Epithelial cell of esophagus (primary cell): ENCODE measurements at regions not wholly inside any gene's neighbourhood (a gene's known extent, or its start where the extent isn't known, plus 50 kb on each side); places are given as distances from the start of the nearest gene placed in this dataset.
A peak's percentile ranks its signal among the peaks of the same experiment; 100 is the strongest.

ENCODE experiments used
- DNase-seq: peaks from one replicate; pipeline ENCODE4 v3.0.0; 2010; ENCODE audit warnings: low read depth
- H3K4me3 ChIP-seq: 2 replicates; pipeline ENCODE4 v1.5.1; 2011; ENCODE audit warnings: mild to moderate bottlenecking, low read length, control low read depth
- TF ChIP-seq, protein P1 (sequence below): IDR thresholded peaks from 2 replicates; pipeline ENCODE4 v1.5.1; 2011; ENCODE audit warnings: low read depth, mild to moderate bottlenecking, low read length, control low read depth, inconsistent platforms; ENCODE audit not compliant: insufficient read depth; ENCODE audit errors: missing control alignments

DNA sequence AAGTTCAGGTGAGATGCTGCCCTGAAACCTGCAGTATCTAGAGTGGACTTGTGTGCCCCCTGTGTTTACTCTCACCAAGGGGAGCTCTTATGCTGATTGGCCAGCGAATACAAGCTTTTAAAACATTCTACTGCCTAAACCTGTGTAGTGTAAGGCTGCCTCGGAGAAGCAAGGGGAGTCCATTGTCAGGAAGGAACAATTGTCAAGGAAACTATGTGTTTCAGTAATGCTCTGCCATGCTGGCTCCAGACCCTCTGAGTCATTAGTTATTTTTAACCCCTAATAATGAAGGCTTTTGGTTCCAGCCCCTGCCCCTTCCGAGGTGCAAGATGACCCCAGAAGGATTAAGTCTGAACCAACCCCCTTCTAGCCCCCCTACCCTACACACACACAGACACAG, 66.1 kb upstream of the CHMP2B start:
- TF ChIP-seq, protein P1, sequence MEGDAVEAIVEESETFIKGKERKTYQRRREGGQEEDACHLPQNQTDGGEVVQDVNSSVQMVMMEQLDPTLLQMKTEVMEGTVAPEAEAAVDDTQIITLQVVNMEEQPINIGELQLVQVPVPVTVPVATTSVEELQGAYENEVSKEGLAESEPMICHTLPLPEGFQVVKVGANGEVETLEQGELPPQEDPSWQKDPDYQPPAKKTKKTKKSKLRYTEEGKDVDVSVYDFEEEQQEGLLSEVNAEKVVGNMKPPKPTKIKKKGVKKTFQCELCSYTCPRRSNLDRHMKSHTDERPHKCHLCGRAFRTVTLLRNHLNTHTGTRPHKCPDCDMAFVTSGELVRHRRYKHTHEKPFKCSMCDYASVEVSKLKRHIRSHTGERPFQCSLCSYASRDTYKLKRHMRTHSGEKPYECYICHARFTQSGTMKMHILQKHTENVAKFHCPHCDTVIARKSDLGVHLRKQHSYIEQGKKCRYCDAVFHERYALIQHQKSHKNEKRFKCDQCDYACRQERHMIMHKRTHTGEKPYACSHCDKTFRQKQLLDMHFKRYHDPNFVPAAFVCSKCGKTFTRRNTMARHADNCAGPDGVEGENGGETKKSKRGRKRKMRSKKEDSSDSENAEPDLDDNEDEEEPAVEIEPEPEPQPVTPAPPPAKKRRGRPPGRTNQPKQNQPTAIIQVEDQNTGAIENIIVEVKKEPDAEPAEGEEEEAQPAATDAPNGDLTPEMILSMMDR, result no peak
- no peak overlapping the region for H3K4me3 ChIP-seq
- DNase-seq, result no peak

DNA sequence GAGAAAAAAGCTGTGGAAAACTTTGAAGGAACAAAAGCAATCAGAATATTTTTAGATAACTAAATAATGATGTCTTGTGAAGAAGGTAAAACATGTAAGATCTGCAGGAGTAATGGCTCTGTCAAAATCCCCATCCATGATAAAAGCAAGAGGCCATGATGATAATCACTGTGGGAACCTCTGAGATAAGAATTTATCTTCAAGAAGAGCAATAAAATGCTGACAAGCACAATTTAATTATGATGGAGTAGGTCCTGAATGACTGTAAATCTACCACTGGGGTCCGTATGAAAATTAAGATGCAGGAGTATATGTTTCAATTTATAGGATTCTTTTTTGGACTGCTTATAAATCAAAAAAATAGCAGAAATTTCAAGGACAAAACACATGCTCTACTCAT, 68.3 kb upstream of the CHMP2B start:
- no peak overlapping the region for H3K4me3 ChIP-seq
- TF ChIP-seq, protein P1, result no peak
- DNase-seq, result no peak

DNA sequence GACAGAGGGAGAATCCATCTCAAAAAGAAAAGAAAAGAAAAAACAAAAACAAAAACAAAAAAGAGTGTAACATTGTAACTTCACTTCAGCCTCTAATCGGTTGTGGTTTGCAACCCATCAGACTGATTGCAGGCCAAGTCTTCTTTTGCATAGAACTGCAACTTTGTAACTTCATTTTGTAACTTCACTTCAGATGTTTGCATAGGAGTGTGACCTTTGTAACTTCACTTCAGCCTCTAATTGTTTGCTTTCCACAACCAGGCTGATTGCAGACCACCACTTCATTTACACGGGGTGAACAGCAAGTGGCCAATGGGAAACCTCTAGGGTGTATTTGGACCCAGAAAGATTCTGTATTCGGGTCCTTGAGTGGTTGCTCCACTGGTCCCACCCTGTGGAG, 79.1 kb upstream of the CHMP2B start:
- H3K4me3 ChIP-seq, result no peak overlapping the region
- TF ChIP-seq, protein P1, result no peak
- DNase-seq, result no peak

DNA sequence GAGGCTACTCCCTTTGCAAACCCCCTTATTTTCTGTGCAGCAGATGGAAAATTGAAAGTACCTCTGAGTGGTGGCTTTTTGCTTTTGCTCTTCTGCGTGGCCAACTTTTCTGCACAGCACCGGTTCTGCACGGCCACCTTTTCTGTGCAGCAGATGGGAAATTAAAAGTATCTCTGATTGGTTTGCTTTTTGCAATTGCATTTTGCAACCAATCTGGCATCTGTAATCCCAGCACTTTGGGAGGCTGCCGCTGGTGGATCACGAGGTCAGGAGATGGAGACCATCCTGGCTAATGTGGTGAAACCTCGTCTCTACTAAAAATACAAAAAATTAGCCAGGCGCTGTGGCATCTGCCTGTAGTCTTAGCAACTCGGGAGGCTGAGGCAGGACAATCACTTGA, 79.5 kb upstream of the CHMP2B start:
- H3K4me3 ChIP-seq, result no peak overlapping the region
- TF ChIP-seq, protein P1, result no peak
- DNase-seq, result no peak

DNA sequence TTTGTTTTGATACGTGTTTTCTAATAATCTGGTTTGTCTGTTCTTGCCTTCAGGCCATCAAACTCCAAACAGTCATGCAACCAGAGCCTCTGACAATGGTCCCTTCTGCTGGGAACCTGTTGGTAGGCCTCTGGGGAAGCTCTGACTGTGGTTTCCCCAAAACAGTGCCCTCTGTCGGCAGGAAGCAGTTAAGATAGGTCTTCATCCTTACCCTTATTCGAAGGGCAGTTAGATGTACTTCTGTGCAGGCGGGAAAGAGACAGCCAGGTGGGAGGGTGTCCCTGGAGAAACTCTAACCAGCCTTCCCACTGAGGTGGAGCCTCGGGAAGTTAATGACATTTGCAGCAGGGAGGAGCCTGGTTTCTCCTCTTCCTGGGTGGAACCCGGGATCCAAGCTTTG, 81.6 kb upstream of the CHMP2B start:
- peak; percentile 53 for DNase-seq
- TF ChIP-seq, protein P1, result peak; percentile 46
- no peak overlapping the region for H3K4me3 ChIP-seq

DNA sequence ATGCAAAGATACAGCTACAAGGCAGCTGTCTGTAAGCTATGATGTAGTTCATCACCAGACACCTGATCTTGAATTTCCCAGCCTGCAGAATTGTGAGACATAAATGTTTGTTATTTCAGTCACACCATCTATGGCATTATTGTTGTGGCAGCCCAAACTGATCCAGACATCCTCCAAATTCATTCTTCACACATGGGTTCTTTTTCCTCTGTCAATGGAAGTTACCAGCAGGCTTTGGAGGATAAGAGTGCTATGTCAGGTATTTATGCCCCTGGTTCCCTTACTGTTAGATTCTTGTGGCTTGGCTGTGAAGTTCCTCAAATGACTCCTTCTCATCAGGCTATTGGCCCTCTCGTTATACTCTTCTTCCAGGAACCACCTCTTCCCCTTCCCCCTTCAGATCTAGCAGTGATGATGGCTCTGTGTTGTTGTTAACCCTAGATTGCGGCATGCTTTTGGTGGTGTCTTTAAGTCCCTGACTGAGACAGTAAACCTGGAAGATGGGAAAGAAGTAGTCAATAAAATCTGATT, 91.0 kb upstream of the CHMP2B start:
- no peak overlapping the region for H3K4me3 ChIP-seq
- no peak for DNase-seq
- TF ChIP-seq, protein P1, result no peak

DNA sequence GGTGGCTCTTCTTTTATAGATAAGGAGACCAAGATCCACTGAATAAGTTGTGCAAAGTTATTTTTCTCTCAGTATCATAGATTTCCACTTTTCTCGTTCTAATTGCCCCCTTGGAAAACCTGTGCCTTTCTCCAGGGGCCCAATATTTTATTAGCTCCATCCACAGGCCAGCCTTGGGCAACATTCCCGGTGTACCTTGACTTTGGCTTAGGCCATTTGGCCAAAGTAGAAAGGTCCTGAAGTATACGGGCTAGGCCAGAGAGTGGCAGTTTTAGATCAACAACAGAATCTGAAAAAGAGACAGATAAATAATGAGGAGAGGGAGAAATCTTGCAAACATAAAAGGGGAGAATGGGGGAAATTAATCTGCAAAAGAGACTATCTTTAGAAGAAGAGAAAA, 91.7 kb upstream of the CHMP2B start:
- TF ChIP-seq, protein P1, result no peak
- DNase-seq, result no peak
- H3K4me3 ChIP-seq, result no peak overlapping the region
